Endodermal cell (in vitro differentiated cells): ENCODE measurements at regions not wholly inside any gene's neighbourhood (a gene's known extent, or its start where the extent isn't known, plus 50 kb on each side); places are given as distances from the start of the nearest gene placed in this dataset.

Experiments used
- DNase-seq: peaks from one replicate; pipeline ENCODE4 v3.0.0-alpha.2; 2017
- H3K27ac ChIP-seq: 2 replicates; pipeline ENCODE4 v1.5.1; 2013; ENCODE audit warnings: mild to moderate bottlenecking, low read depth, low read length, moderate library complexity
- H3K27me3 ChIP-seq: 2 replicates; pipeline ENCODE4 v1.6.1; 2013; ENCODE audit warnings: mild to moderate bottlenecking, low read length, moderate library complexity; ENCODE audit not compliant: insufficient read depth, control insufficient read depth, poor library complexity, severe bottlenecking
- H3K36me3 ChIP-seq: 2 replicates; pipeline ENCODE4 v1.7.0; 2013; ENCODE audit warnings: mild to moderate bottlenecking, low read length, moderate library complexity; ENCODE audit not compliant: control insufficient read depth, insufficient read depth
- H3K4me1 ChIP-seq: one replicate; pipeline ENCODE4 v1.7.0; 2013; ENCODE audit warnings: low read length; ENCODE audit not compliant: control insufficient read depth, insufficient read depth
- H3K4me3 ChIP-seq: 2 replicates; pipeline ENCODE4 v1.5.1; 2013; ENCODE audit warnings: mild to moderate bottlenecking, low read length, moderate library complexity
- H3K9ac ChIP-seq: 2 replicates; pipeline ENCODE4 v1.6.1; 2013; ENCODE audit warnings: mild to moderate bottlenecking, low read length, moderate library complexity; ENCODE audit not compliant: poor library complexity, severe bottlenecking; ENCODE audit errors: extremely low read depth
- H3K9me3 ChIP-seq: 2 replicates; pipeline ENCODE4 v1.6.1; 2013; ENCODE audit warnings: mild to moderate bottlenecking, low read length, moderate library complexity; ENCODE audit not compliant: control insufficient read depth
- H3K27ac Mint-ChIP-seq: 2 replicates; pipeline ENCODE4 v1.8.0; 2020; ENCODE audit warnings: mixed read lengths
- H3K27me3 Mint-ChIP-seq: 2 replicates; pipeline ENCODE4 v1.8.0; 2021; ENCODE audit warnings: mild to moderate bottlenecking, mixed read lengths; ENCODE audit not compliant: insufficient read depth
- H3K36me3 Mint-ChIP-seq: 2 replicates; pipeline ENCODE4 v1.8.0; 2020; ENCODE audit warnings: low read depth, mixed read lengths
- H3K4me1 Mint-ChIP-seq: 2 replicates; pipeline ENCODE4 v1.8.0; 2020; ENCODE audit warnings: mixed read lengths
- H3K4me3 Mint-ChIP-seq: 2 replicates; pipeline ENCODE4 v1.8.0; 2020; ENCODE audit warnings: mild to moderate bottlenecking, moderate library complexity, mixed read lengths
- H3K9me3 Mint-ChIP-seq: 2 replicates; pipeline ENCODE4 v1.8.0; 2020; ENCODE audit warnings: mild to moderate bottlenecking, mixed read lengths
- WGBS, 2 experiments: methylation state at CpG; one replicate each; pipeline versions ENCODE4 v1.1.5 to v1.1.7; 2013; ENCODE audit warnings: missing lambda C conversion rate in 2 of 2, mixed read lengths in 1 of 2; ENCODE audit not compliant: insufficient coverage in 1 of 2, insufficient read length in 1 of 2; 5-methylcytosine and 5-hydroxymethylcytosine counted together
- TF ChIP-seq, protein P1 (sequence below): fragments of 200-600 bp; sonication (generic); conservative IDR thresholded peaks from 2 replicates; pipeline ENCODE4 v1.5.0; 2021; ENCODE audit warnings: antibody characterized with exemption, mild to moderate bottlenecking

DNA sequence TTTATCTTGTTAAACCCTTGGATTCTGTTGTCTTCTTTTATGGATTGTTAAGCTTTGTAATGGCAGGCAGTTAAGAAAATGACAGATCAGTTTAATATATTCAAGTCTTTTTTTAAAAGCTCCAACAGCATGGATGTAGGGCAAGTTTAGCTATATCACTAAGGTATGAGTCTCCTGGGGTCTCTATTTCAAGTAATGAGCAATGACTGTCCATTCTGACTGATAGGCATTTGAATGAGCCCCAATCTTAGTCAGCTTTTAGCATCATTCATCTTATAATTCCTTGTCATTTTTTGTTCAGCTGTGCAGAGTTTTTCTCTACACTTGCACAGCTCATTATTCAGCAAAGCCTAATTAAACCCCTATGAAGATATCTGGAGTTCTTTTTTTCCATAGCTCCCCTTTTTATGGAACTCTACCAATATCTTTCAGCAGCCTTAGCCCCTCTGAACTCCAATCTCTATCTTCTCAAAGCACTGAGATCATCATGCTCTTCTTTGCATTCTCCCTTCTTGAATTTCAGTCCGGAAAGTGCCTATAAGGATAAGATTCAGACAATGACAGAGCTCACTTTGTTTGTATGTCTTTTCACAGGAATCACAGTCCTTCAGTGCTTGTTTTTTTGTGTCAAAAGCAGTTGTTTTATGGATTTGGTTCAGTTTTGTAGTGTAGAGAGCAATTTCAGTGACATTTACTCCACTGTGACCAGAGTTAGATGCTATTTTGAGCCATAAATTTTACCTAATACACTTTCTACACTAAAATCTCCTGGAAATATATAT lies 97.2 kb upstream of the DOK5 start:
- no peaks in the 10 kb centered on the region for H3K36me3 Mint-ChIP-seq
- Histone ChIP-seq H3K4me1 (peaks cover 6% of the 10 kb centered on the region), H3K9me3 (no peaks in the 10 kb centered on the region), H3K27ac (no peak overlapping the region), H3K27me3 (no peaks in the 10 kb centered on the region), H3K9ac (no peak overlapping the region), H3K4me3 (no peak overlapping the region), H3K36me3 (no peaks in the 10 kb centered on the region)
- no peak for DNase-seq
- TF ChIP-seq, protein P1, sequence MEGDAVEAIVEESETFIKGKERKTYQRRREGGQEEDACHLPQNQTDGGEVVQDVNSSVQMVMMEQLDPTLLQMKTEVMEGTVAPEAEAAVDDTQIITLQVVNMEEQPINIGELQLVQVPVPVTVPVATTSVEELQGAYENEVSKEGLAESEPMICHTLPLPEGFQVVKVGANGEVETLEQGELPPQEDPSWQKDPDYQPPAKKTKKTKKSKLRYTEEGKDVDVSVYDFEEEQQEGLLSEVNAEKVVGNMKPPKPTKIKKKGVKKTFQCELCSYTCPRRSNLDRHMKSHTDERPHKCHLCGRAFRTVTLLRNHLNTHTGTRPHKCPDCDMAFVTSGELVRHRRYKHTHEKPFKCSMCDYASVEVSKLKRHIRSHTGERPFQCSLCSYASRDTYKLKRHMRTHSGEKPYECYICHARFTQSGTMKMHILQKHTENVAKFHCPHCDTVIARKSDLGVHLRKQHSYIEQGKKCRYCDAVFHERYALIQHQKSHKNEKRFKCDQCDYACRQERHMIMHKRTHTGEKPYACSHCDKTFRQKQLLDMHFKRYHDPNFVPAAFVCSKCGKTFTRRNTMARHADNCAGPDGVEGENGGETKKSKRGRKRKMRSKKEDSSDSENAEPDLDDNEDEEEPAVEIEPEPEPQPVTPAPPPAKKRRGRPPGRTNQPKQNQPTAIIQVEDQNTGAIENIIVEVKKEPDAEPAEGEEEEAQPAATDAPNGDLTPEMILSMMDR = no peak
- H3K27me3 Mint-ChIP-seq = no peaks in the 10 kb centered on the region
- H3K27ac Mint-ChIP-seq = no peak overlapping the region
- no peak overlapping the region for H3K4me3 Mint-ChIP-seq
- peaks cover 2% of the 10 kb centered on the region for H3K9me3 Mint-ChIP-seq
- WGBS, 2 experiments = 78 to 89% methylated on average over 1 of the region's 1 CpG
- peaks cover 11% of the 10 kb centered on the region for H3K4me1 Mint-ChIP-seq

DNA sequence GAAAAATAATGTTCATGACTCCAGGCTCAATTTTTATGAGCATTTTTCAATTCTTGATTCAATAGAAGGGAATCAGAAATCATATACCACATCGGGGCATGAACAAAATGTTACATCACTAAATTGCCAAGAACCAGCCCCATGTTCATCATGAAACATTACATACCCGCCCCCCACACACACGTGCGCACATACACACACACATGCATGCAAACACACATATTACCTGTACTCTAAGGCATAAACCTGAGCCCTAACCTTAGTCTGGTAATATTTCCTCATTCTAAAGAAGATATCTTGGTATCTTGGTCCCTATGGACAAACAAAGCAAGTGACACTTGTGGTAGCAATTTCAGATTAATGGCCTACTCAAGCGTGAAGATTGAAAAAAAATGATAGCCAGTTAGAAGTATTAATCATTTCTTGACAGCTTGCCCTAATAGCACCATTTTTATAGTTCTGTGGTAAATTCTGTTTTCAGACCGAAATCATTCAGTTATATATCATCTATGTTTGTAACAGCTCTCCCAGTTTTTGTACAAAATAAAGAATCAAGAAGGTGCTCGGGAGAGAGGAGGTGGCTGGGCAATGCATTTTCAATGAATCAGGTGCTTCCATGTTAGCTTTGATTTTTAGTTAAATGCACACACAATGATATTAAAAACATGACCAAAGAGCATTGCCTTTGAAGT lies 95.4 kb upstream of the DOK5 start:
- Histone ChIP-seq H3K4me3 (no peak overlapping the region), H3K9ac (no peak overlapping the region), H3K27me3 (no peaks in the 10 kb centered on the region), H3K9me3 (no peaks in the 10 kb centered on the region), H3K36me3 (no peaks in the 10 kb centered on the region), H3K4me1 (peaks cover 11% of the 10 kb centered on the region), H3K27ac (no peak overlapping the region)
- H3K4me1 Mint-ChIP-seq = peaks cover 21% of the 10 kb centered on the region
- no peak overlapping the region for H3K4me3 Mint-ChIP-seq
- H3K27ac Mint-ChIP-seq = no peak overlapping the region
- H3K36me3 Mint-ChIP-seq = no peaks in the 10 kb centered on the region
- peaks cover 2% of the 10 kb centered on the region for H3K9me3 Mint-ChIP-seq
- 90 to 92% methylated on average over 2 to 6 of the region's 7 CpGs for WGBS, 2 experiments
- no peak for DNase-seq
- TF ChIP-seq, protein P1 = no peak
- no peaks in the 10 kb centered on the region for H3K27me3 Mint-ChIP-seq

DNA sequence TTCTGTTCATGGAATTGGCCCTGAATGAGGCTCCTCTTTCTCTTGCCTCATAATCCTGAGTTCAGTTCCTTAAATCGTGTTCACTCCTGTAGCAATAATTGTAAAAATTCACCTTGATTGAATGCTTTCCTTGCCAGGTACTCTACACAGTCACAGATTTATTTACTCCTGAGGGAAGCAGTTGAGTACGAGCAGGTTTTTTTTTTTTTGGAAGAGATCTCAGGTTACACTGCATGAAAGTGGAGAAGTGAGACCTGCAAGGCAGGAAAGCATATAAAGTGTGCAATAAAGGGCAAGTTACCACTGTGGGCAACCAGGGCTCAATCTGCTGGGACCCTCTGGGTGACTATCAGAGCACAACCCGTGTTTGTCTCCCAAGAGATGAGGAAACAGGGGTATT lies 93.0 kb upstream of the DOK5 start:
- no peaks in the 10 kb centered on the region for H3K36me3 Mint-ChIP-seq

More for the DNA sequence above, 93.0 kb upstream of the DOK5 start:
- Histone ChIP-seq H3K27ac (no peak overlapping the region), H3K4me3 (no peak overlapping the region), H3K9me3 (no peaks in the 10 kb centered on the region), H3K36me3 (no peaks in the 10 kb centered on the region), H3K4me1 (peaks cover 19% of the 10 kb centered on the region), H3K27me3 (no peaks in the 10 kb centered on the region), H3K9ac (no peak overlapping the region)
- peaks cover 33% of the 10 kb centered on the region for H3K4me1 Mint-ChIP-seq
- no peak for DNase-seq
- H3K9me3 Mint-ChIP-seq = no peaks in the 10 kb centered on the region
- no peak overlapping the region for H3K4me3 Mint-ChIP-seq
- no peaks in the 10 kb centered on the region for H3K27me3 Mint-ChIP-seq
- WGBS, 2 experiments = 61 to 93% methylated on average over 2 to 3 of the region's 3 CpGs
- TF ChIP-seq, protein P1 = no peak
- H3K27ac Mint-ChIP-seq = no peak overlapping the region
